Cardiac muscle cell (in vitro differentiated cells and primary cell): ENCODE measurements at regions not wholly inside any gene's neighbourhood (a gene's known extent, or its start where the extent isn't known, plus 50 kb on each side); places are given as distances from the start of the nearest gene placed in this dataset.

Experiments
- DNase-seq, 2 donors: peaks; one replicate each; pipeline versions ENCODE4 v3.0.0 to v3.0.0-alpha.2; 2010 to 2017; ENCODE audit warnings: low read depth in 1 of 2, low spot score in 1 of 2
- H3K27ac ChIP-seq: fragments of 200-600 bp; sonication (generic); 2 replicates; pipeline ENCODE4 v1.5.1; 2016
- H3K27me3 ChIP-seq: fragments of 200-600 bp; sonication (generic); 2 replicates; pipeline ENCODE4 v1.6.0; 2016; ENCODE audit warnings: control low read depth
- H3K36me3 ChIP-seq: fragments of 200-600 bp; sonication (generic); 2 replicates; pipeline ENCODE4 v1.5.1; 2016; ENCODE audit warnings: control low read depth
- H3K4me1 ChIP-seq: fragments of 200-600 bp; sonication (generic); 2 replicates; pipeline ENCODE4 v1.8.1; 2017; ENCODE audit warnings: low read depth, mild to moderate bottlenecking, mixed run types
- H3K4me3 ChIP-seq: fragments of 200-600 bp; sonication (generic); 2 replicates; pipeline ENCODE4 v1.5.1; 2016; ENCODE audit warnings: mild to moderate bottlenecking
- H3K9me3 ChIP-seq: fragments of 200-600 bp; sonication (generic); 2 replicates; pipeline ENCODE4 v1.5.1; 2017; ENCODE audit warnings: low read depth, mild to moderate bottlenecking, control low read depth
- TF ChIP-seq, protein P1 (sequence below): IDR thresholded peaks from 2 replicates; pipeline ENCODE4 v1.5.1; 2012; ENCODE audit warnings: low read depth, mild to moderate bottlenecking, low read length

DNA sequence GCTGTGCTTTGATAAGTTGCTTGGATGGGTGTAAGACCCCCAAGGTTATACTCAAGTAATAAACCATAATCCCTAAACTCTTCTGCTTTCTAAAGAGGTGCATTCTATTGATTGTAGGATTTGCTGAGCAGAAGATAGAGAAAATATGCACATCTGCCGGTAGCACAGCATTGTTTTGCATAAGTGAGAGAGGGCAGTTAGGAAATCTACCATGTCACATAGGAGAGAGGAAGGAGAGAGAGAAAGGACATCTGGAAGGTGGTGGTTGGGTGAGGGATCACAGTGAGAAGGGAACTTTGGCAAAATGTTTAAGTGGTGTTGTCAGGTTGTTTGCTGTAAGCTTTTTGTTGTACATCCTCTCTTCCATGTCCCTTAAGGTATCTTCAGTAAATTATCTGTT is 73.6 kb upstream of the BDNF start:
- no peaks in the 10 kb centered on the region for H3K4me1 ChIP-seq
- H3K9me3 ChIP-seq: no peaks in the 10 kb centered on the region
- TF ChIP-seq, protein P1, sequence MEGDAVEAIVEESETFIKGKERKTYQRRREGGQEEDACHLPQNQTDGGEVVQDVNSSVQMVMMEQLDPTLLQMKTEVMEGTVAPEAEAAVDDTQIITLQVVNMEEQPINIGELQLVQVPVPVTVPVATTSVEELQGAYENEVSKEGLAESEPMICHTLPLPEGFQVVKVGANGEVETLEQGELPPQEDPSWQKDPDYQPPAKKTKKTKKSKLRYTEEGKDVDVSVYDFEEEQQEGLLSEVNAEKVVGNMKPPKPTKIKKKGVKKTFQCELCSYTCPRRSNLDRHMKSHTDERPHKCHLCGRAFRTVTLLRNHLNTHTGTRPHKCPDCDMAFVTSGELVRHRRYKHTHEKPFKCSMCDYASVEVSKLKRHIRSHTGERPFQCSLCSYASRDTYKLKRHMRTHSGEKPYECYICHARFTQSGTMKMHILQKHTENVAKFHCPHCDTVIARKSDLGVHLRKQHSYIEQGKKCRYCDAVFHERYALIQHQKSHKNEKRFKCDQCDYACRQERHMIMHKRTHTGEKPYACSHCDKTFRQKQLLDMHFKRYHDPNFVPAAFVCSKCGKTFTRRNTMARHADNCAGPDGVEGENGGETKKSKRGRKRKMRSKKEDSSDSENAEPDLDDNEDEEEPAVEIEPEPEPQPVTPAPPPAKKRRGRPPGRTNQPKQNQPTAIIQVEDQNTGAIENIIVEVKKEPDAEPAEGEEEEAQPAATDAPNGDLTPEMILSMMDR: no peak
- no peak for DNase-seq
- no peak overlapping the region for H3K27ac ChIP-seq
- H3K4me3 ChIP-seq: no peak overlapping the region
- H3K27me3 ChIP-seq: no peaks in the 10 kb centered on the region
- no peaks in the 10 kb centered on the region for H3K36me3 ChIP-seq

GRCh38 chr11:27771516-27771915 is 71.3 kb upstream of the BDNF start:
- Histone ChIP-seq H3K27me3 (no peaks in the 10 kb centered on the region), H3K4me1 (no peaks in the 10 kb centered on the region), H3K9me3 (no peaks in the 10 kb centered on the region), H3K36me3 (no peaks in the 10 kb centered on the region), H3K27ac (no peak overlapping the region), H3K4me3 (no peak overlapping the region)
- TF ChIP-seq, protein P1: no peak
- no peak for DNase-seq

- H3K4me3 ChIP-seq: no peak overlapping the region
- no peaks in the 10 kb centered on the region for H3K4me1 ChIP-seq
- H3K27ac ChIP-seq: no peak overlapping the region
- TF ChIP-seq, protein P1: no peak
- H3K27me3 ChIP-seq: no peaks in the 10 kb centered on the region
- H3K36me3 ChIP-seq: no peaks in the 10 kb centered on the region
- no peaks in the 10 kb centered on the region for H3K9me3 ChIP-seq
- no peak for DNase-seq
Measured at GRCh38 chr11:27770576-27770975, 70.3 kb upstream of the BDNF start.

DNA sequence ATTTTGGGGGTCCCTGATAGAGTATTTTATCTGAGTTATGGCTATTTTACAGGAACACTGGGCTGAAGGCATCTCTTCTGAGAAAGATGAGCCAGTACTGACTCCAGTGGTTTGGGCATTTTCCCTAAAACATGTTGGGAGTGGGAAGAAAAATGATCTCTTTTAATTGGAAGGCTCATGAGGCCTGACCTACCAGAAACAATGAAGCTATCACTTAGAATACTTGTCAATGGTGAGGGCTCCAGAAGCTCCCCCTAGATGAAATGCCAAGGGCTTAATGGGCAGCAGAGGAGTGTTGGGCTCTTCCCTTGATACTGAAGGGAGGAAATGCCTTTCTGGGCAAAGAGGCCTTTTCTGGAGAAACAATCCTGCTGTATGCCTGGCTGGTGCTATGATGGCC is 63.5 kb upstream of the BDNF start:
- no peak for DNase-seq
- TF ChIP-seq, protein P1: no peak
- H3K27me3 ChIP-seq: no peaks in the 10 kb centered on the region

GRCh38 chr11:27761356-27761755 is 61.1 kb upstream of the BDNF start:
- Histone ChIP-seq H3K4me1 (no peaks in the 10 kb centered on the region), H3K9me3 (no peaks in the 10 kb centered on the region), H3K36me3 (no peaks in the 10 kb centered on the region), H3K27ac (no peak overlapping the region), H3K27me3 (no peaks in the 10 kb centered on the region), H3K4me3 (no peak overlapping the region)
- DNase-seq: no peak
- TF ChIP-seq, protein P1: no peak

More for the DNA sequence above, 63.5 kb upstream of the BDNF start:
- no peaks in the 10 kb centered on the region for H3K36me3 ChIP-seq
- no peaks in the 10 kb centered on the region for H3K4me1 ChIP-seq
- H3K27ac ChIP-seq: no peak overlapping the region
- H3K9me3 ChIP-seq: no peaks in the 10 kb centered on the region
- H3K4me3 ChIP-seq: no peak overlapping the region

- Histone ChIP-seq H3K4me1 (no peaks in the 10 kb centered on the region), H3K27me3 (no peaks in the 10 kb centered on the region), H3K27ac (no peak overlapping the region), H3K9me3 (no peaks in the 10 kb centered on the region), H3K36me3 (no peaks in the 10 kb centered on the region), H3K4me3 (no peak overlapping the region)
- DNase-seq: peak in 1 of 2 donors; percentile 90
- TF ChIP-seq, protein P1: no peak
Measured at GRCh38 chr11:27757953-27758352, 57.7 kb upstream of the BDNF start.
